HepG2 (cell line): ENCODE measurements at regions not wholly inside any gene's neighbourhood (a gene's known extent, or its start where the extent isn't known, plus 50 kb on each side); places are given as distances from the start of the nearest gene placed in this dataset.

Source experiments
- ATAC-seq: fragments of 200-7000 bp; cut with Tn5 transposase; 3 replicates; pipeline ENCODE4 v1.9.1; 2020; ENCODE audit warnings: mild to moderate bottlenecking, moderate library complexity
- BruUV-seq: library from RNA; stranded (reverse); fragments of 400-500 nt; replicated peaks from 2 replicates; lab custom pipeline; 2021; lab: Mats Ljungman, UMichigan
- CTCF ChIA-PET: fragments of 300-600 bp; formaldehyde crosslinking; extraction: SDS; loops from one replicate; lab custom pipeline; 2021; ENCODE audit warnings: low total read pairs, inconsistent platforms, low intra/inter-chr PET ratio; lab: Yijun Ruan, JAX
- POLR2A ChIA-PET: fragments of 350-600 bp; sonication (Branson Sonifier 250); formaldehyde crosslinking; loops from one replicate; lab custom pipeline; 2020; ENCODE audit warnings: antibody characterized with exemption, inconsistent platforms; lab: Yijun Ruan, JAX
- DNase-seq: peaks from one replicate; pipeline ENCODE4 v3.0.0-alpha.2; 2015; ENCODE audit warnings: low spot score
- FAIRE-seq: peaks from 3 replicates; lab custom pipeline; 2011; peaks lifted over from hg19 to GRCh38; lab: Jason Lieb, UNC
- H2AFZ ChIP-seq: one replicate; pipeline ENCODE4 v1.6.1; 2011; ENCODE audit warnings: low read length, inconsistent platforms
- H3K27ac ChIP-seq: fragments of 300-600 bp; 3 replicates; pipeline ENCODE4 v1.8.0; 2011; ENCODE audit warnings: mixed run types, mild to moderate bottlenecking, mixed read lengths, low read length, inconsistent platforms; ENCODE audit not compliant: insufficient read depth; ENCODE audit errors: extremely low read length
- H3K27me3 ChIP-seq, 2 experiments: fragments of 200-600 bp in 1 of 2; 2 replicates in 1 of 2; 3 replicates in 1 of 2; pipeline versions ENCODE4 v1.6.0 to v1.8.0; 2011; ENCODE audit warnings: low read length in 2 of 2, mild to moderate bottlenecking in 2 of 2, moderate library complexity in 2 of 2, inconsistent platforms in 1 of 2; ENCODE audit not compliant: insufficient read depth in 2 of 2, control insufficient read depth in 1 of 2
- H3K36me3 ChIP-seq, 2 experiments: fragments of 200-600 bp in 1 of 2; replicated peaks in 1 of 2; 2 replicates in 1 of 2; 3 replicates in 1 of 2; pipeline versions ENCODE4 v1.5.1 to v1.8.0; 2011; ENCODE audit warnings: low read length in 2 of 2, inconsistent platforms in 1 of 2; ENCODE audit not compliant: insufficient read depth in 2 of 2, control insufficient read depth in 1 of 2
- H3K4me1 ChIP-seq: 2 replicates; pipeline ENCODE4 v1.5.1; 2012; ENCODE audit warnings: low read length, inconsistent platforms; ENCODE audit not compliant: insufficient read depth
- H3K4me2 ChIP-seq: 2 replicates; pipeline ENCODE4 v1.6.0; 2011; ENCODE audit warnings: low read depth, low read length, inconsistent platforms
- H3K4me3 ChIP-seq, 3 experiments: fragments of 200-600 bp in 1 of 3; sonication (generic), shearing (Covaris generic) in 1 of 3; replicated peaks in 1 of 3; 2 replicates each; pipeline ENCODE4 v1.5.1; 2011 to 2016; ENCODE audit warnings: low read length in 3 of 3, inconsistent platforms in 2 of 3, low read depth in 2 of 3, mild to moderate bottlenecking in 2 of 3, control low read depth in 1 of 3, mixed read lengths in 1 of 3; ENCODE audit not compliant: insufficient read depth in 1 of 3
- H3K79me2 ChIP-seq: one replicate; pipeline ENCODE4 v1.6.1; 2011; ENCODE audit warnings: low read length, inconsistent platforms; ENCODE audit not compliant: insufficient read depth
- H3K9ac ChIP-seq: 2 replicates; pipeline ENCODE4 v1.6.0; 2011; ENCODE audit warnings: mild to moderate bottlenecking, low read depth, low read length, inconsistent platforms; ENCODE audit not compliant: insufficient read depth
- H3K9me3 ChIP-seq: 2 replicates; pipeline ENCODE4 v1.5.1; 2012; ENCODE audit warnings: mild to moderate bottlenecking, low read length
- H4K20me1 ChIP-seq: 2 replicates; pipeline ENCODE4 v1.6.0; 2011; ENCODE audit warnings: inconsistent platforms, mild to moderate bottlenecking, low read length, moderate library complexity; ENCODE audit not compliant: insufficient read depth
- ADNP ChIP-seq: sonication (generic); formaldehyde crosslinking; IDR thresholded peaks from 2 replicates; pipeline ENCODE4 v1.4.0; 2020; ENCODE audit warnings: missing genetic modification reagents
- AHR ChIP-seq: IDR thresholded peaks from 2 replicates; pipeline ENCODE4 v1.6.1; 2018; ENCODE audit warnings: missing genetic modification reagents, missing compliant biosample characterization
- DMTF1 ChIP-seq: sonication (generic); formaldehyde crosslinking; IDR thresholded peaks from 2 replicates; pipeline ENCODE4 v1.4.0; 2020; ENCODE audit warnings: mild to moderate bottlenecking, missing genetic modification reagents
- E2F1 ChIP-seq: sonication (generic); formaldehyde crosslinking; IDR thresholded peaks from 2 replicates; pipeline ENCODE4 v1.5.0; 2020; ENCODE audit warnings: missing genetic modification reagents
- FOXA1 ChIP-seq, 2 experiments: fragments of 450-650 bp in 1 of 2; sonication (generic) in 1 of 2; formaldehyde crosslinking in 1 of 2; IDR thresholded peaks; 2 replicates each; pipeline versions ENCODE4 v1.4.0 to v1.6.1; 2016 to 2020; ENCODE audit warnings: missing genetic modification reagents in 1 of 2
- GABPA ChIP-seq, 2 experiments: IDR thresholded peaks; 2 replicates each; pipeline ENCODE4 v1.6.1; 2011 to 2016; ENCODE audit warnings: low read depth in 2 of 2, low read length in 1 of 2, missing biosample characterization in 1 of 2, missing genetic modification characterization in 1 of 2
- IRF1 ChIP-seq: sonication (generic); formaldehyde crosslinking; IDR thresholded peaks from 2 replicates; pipeline ENCODE4 v1.4.0; 2020; ENCODE audit warnings: low read depth, mild to moderate bottlenecking, missing genetic modification reagents
- PTBP1 ChIP-seq: fragments of 200-400 bp; formaldehyde crosslinking; IDR thresholded peaks from 2 replicates; pipeline ENCODE4 v1.6.1; 2018; ENCODE audit warnings: low read length, low read depth; ENCODE audit not compliant: poor library complexity, severe bottlenecking
- TGIF2 ChIP-seq: IDR thresholded peaks from 2 replicates; pipeline ENCODE4 v1.6.1; 2016; ENCODE audit warnings: control low read depth, missing compliant biosample characterization
- TSC22D2 ChIP-seq: sonication (generic); formaldehyde crosslinking; IDR thresholded peaks from 2 replicates; pipeline ENCODE4 v1.5.1; 2020; ENCODE audit warnings: missing genetic modification reagents, mild to moderate bottlenecking, borderline replicate concordance
- ZFYVE20 ChIP-seq: sonication (generic); formaldehyde crosslinking; IDR thresholded peaks from 2 replicates; pipeline ENCODE4 v1.8.0; 2023; ENCODE audit warnings: low read depth, mild to moderate bottlenecking, moderate library complexity, missing genetic modification reagents, borderline replicate concordance
- ZNF142 ChIP-seq: sonication (generic); formaldehyde crosslinking; IDR thresholded peaks from 2 replicates; pipeline ENCODE4 v1.4.0; 2020; ENCODE audit warnings: missing genetic modification reagents
- ZNF431 ChIP-seq: sonication (generic); formaldehyde crosslinking; IDR thresholded peaks from 2 replicates; pipeline ENCODE4 v1.9.0; 2022; ENCODE audit warnings: missing genetic modification reagents, low read depth, mild to moderate bottlenecking, borderline replicate concordance
- ZNF614 ChIP-seq: IDR thresholded peaks from 2 replicates; pipeline ENCODE4 v1.6.1; 2018; ENCODE audit warnings: missing biosample characterization, missing genetic modification reagents, inconsistent platforms, borderline replicate concordance
- ZNF777 ChIP-seq: sonication (generic); formaldehyde crosslinking; IDR thresholded peaks from 2 replicates; pipeline ENCODE4 v1.4.0; 2020; ENCODE audit warnings: missing genetic modification reagents
- WGBS: methylation state at CpG from one replicate; pipeline ENCODE4 v1.1.6; 2017; ENCODE audit warnings: low lambda C conversion rate; 5-methylcytosine and 5-hydroxymethylcytosine counted together
- in situ Hi-C: cut with HindIII; loops from 2 replicates; pipeline ENCODE4 v1.10.0; 2017; ENCODE audit warnings: low pct_unique_long_range_greater_than_20kb; ENCODE audit not compliant: extremely low pct_ligation_motif_present
- intact Hi-C: fragments of 100-400 bp; cut with micrococcal nuclease; formaldehyde crosslinking; loops from one replicate; pipeline ENCODE4 v1.10.0; 2022; ENCODE audit not compliant: unreplicated experiment

- POLR2A ChIA-PET: no interaction called here
- TF ChIP-seq DMTF1 (CRISPR knock-in tag) (no peak), PTBP1 (no peak), TSC22D2 (CRISPR knock-in tag) (no peak), GABPA (IDR thresholded peaks at IDR 0.05; ENCODE audit: low read depth, low read length) (no peak), GABPA (CRISPR knock-in tag; IDR thresholded peaks at IDR 0.05; ENCODE audit: low read depth) (no peak), AHR (no peak), FOXA1 (IDR thresholded peaks at IDR 0.05) (no peak), FOXA1 (CRISPR knock-in tag; IDR thresholded peaks at IDR 0.05) (no peak), IRF1 (CRISPR knock-in tag) (no peak), ADNP (no peak), ZNF777 (CRISPR knock-in tag) (no peak), ZNF614 (CRISPR knock-in tag) (no peak), ZNF142 (CRISPR knock-in tag) (no peak), TGIF2 (CRISPR knock-in tag) (no peak), E2F1 (CRISPR knock-in tag) (no peak), ZNF431 (CRISPR knock-in tag) (no peak), ZFYVE20 (CRISPR knock-in tag) (no peak)
- FAIRE-seq: no peak
- no TSS peak for BruUV-seq
- H3K4me2 ChIP-seq: no peak overlapping the region
- DNase-seq: no peak
- H3K27ac ChIP-seq: no peak overlapping the region
- H3K36me3 ChIP-seq: no peaks in the 10 kb centered on the region
- WGBS: 0% methylated on average over 3 of the region's 3 CpGs
- H2AFZ ChIP-seq: no peak overlapping the region
- intact Hi-C loops (no loop called here), in situ Hi-C loops (no loop called here)
- no peak for ATAC-seq
- no peaks in the 10 kb centered on the region for H4K20me1 ChIP-seq
- H3K79me2 ChIP-seq: no peaks in the 10 kb centered on the region
- H3K27me3 ChIP-seq: no peaks in the 10 kb centered on the region
- CTCF ChIA-PET: no interaction called here
- H3K4me3 ChIP-seq: no peak overlapping the region
- peaks cover 4% of the 10 kb centered on the region; the same call in 1 of the 2 replicates for H3K9me3 ChIP-seq
- no peak overlapping the region for H3K9ac ChIP-seq
- no peaks in the 10 kb centered on the region for H3K4me1 ChIP-seq
Measured at GRCh38 chr12:5220835-5221234, 177.2 kb downstream of the KCNA5 start.
